Stimulated activated CD4-positive, alpha-beta T cell treated with anti-CD3 and anti-CD28 coated beads, Interleukin-15, amount 100 ng/mL, for 48 hours (primary cell): ENCODE measurements at regions not wholly inside any gene's neighbourhood (a gene's known extent, or its start where the extent isn't known, plus 50 kb on each side); places are given as distances from the start of the nearest gene placed in this dataset.

Experiments used
- DNase-seq, 2 donors: peaks; one replicate each; pipeline ENCODE4 v3.0.0-alpha.2; 2020; ENCODE audit warnings: low read depth in 2 of 2

DNA sequence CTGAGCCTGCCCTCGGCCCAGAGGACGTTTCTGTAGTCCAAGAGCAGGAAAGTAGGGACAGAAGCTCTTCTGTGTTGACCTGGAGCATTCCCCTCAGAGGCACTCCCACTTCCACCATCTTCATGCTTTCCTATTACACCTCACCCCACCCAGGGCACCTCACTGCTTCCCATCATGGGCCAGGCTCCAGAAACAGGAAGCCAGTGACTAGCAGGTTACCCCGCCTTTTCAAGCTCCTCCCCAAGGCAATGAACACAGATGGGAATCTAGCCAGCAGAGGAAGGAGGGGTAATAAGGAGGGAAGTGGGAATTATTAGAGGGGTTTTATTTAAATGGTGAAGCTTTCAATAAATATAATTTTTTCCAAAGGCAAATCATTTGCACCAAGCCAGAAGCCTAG lies 308.8 kb upstream of the MGAT5 start:
- DNase-seq = no peak

GRCh38 chr2:133947057-133947456 lies 306.8 kb upstream of the MGAT5 start:
- DNase-seq = no peak

- DNase-seq = no peak
Measured at GRCh38 chr2:133948610-133949290, 305.1 kb upstream of the MGAT5 start.

- no peak for DNase-seq
Measured at GRCh38 chr2:133949595-133949994, 304.3 kb upstream of the MGAT5 start.

DNA sequence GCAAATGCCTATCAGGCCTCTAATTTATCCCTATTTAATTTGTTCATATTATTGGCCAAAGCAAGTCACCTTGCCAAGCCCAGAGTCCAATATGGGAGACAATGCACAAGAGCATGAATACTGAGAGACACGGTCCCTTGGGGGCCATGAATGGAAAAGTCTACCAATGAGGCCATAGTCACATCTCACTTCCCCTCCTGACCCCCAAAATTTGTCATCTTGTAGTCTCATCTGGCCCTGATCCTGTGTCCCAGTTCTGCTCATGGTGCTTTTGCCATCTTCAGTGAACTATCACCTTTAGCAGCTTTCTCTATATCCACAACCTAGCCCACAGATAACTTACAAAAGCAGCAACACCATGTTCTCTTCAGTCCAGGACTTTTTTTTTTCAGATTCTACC lies 302.7 kb upstream of the MGAT5 start:
- no peak for DNase-seq

DNA sequence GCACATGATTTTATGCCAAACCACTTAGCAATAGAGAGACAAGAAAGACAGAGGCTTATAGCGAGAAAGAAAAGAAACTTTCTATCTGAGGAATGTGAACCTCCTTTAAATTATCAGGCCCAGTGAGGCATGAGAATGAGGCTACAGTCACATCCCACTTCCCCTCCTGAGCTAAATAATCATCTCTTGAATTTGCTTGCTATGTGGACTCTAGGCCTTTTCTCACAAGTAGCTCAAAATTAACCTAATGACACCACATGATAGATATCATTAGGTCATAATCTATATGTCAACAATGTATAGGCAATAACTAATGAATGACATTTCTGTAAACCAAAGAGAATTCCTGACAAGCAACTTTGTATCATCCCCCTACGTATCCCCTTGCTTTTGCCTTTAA lies 301.5 kb upstream of the MGAT5 start:
- DNase-seq = no peak

GRCh38 chr2:133952896-133953295 lies 301.0 kb upstream of the MGAT5 start:
- DNase-seq = no peak

DNA sequence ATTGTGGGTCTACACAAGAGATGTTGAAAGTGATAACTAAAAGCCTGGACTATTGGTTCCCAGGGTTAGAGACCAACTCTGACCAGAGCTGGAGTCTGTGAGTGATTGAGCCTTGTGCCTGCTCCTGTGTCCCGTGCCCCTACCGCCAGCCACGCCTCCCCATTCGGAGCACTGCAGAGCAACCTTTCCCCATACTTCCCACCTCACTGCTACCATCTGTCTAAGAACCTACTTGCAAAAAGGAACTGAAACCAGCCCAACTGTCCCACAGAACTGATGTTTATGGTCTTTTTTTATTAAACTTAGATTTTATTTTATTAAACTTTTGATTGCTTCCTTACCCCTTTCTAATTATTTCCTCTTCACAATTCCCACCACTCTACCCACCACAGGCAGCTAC lies 300.3 kb upstream of the MGAT5 start:
- no peak for DNase-seq

DNA sequence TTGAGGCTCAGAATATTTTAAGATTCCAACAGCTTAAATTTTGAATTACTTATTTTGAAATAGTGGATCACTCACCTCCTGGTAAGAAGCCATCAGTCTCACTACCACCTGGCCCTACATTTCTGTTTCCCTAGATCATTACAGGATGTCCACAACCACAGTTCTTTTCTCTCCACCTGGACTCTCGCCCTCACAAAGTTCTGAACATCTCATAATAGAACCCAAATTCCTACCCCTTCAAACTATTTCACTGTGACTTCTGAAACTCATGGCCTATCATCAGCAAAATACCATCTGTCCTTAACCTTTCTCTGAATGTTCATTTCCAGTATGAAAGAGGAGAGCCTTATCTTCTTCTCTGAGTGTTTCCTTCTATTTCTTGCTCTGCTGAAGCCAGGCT lies 299.2 kb upstream of the MGAT5 start:
- no peak for DNase-seq

DNA sequence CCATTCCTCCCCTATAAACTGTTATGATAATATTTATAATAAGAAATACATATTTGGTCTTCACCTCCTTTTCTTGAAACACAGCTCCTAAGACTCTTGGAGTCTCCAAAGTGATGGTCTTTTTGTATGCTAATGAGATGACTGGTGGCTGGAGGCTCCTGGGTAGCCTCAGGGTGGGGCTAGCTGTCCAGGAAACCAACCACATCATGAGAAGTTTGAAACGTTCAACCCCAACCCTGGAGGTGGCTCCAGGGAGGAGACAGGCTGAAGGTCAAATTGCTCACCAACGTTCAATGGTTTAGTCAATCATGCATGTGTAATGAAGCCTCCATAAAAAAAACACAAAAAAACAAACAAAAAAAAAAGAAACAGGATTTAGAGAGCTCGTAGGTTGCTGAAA lies 298.7 kb upstream of the MGAT5 start:
- DNase-seq = no peak

DNA sequence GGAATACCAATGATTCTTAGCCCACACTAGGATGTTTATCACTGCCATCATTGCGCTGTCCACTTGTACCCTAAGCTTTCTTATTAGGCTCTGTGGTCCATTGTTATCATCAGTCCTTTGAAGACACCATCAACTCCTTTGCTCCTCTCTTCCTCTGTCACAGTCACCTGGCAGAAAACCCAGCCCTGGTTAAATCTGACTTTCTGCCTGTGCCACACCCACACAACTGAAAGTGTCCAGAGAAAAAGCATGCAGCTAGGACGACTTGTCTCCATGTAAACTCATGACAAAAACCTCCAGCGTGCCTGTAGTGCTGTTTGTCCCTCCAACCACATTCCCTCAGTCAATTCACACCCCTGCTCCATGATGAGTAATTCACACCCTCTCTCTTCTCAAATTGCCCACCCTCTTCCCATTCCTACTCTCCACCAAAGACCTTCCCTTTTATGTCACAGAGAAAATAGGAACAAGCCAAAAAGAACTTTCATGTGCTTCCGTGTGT lies 297.4 kb upstream of the MGAT5 start:
- no peak for DNase-seq

GRCh38 chr2:133957724-133958480 lies 296.0 kb upstream of the MGAT5 start:
- no peak for DNase-seq

DNA sequence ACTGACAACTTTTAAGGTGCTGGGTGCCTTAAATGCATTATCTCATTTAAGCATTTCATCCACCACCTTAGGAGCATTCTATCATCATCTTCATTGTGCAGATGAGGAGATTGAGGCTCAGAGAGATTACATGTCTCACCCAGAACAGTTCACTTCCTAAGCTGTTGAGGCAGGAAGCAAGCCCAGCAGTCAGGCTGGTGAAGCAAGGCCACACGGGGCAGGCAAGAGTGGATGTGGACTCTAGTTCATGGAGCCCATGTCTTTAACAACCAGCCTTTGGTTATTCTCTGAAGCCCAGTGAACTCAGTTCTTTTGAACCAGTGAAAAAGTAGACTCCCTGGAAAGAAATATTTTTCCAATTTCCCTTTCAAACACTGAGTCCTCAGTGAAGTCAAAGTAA lies 294.8 kb upstream of the MGAT5 start:
- DNase-seq = no peak

DNA sequence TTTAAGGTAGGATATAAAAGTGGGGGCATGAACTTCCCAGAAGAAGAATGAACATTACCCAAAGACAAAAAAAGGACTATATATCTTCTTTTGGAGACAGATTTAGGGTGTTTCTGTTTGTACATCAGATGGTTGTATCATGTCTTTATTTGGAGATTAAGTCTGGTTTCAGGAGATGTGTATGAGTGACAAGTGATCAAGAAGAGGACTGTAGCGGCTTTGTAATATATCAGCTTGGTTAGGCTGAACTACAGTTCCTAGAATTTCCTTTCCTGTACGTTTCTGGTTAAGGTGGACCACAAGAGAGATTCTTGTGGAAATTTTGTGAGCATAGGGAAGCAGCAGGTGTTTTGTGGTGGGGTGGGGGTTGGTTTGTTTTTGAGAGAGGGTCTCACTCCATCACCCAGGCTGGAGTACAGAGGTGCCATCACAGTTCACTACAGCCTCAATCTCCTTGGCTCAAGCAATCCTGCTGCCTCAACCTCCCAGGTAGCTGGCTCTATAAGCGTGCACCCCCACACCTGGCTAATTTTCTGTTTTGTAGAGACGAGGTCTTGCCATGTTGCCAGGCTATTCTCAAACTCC lies 287.1 kb upstream of the MGAT5 start:
- DNase-seq = no peak

- DNase-seq = no peak
Measured at GRCh38 chr2:133967326-133967725, 286.5 kb upstream of the MGAT5 start.

DNA sequence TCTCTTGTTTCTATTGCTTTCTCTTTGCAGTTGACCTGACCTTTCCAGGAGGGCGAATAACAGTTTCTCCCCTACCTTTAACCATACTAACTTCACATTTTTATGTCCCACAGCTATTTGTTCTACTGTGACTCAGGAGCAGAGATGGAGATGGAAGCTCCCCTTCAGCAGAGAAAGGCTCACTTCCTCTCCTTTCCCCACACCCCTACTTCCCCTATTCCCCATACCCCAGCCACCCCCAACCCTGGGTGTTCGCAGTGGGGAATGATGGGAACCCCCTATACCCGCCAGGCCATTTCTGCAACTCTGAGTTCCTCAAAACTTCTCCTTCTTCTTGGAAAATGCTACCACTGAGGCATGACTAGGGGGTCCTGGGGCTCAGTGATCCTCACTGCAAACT lies 285.4 kb upstream of the MGAT5 start:
- no peak for DNase-seq

DNA sequence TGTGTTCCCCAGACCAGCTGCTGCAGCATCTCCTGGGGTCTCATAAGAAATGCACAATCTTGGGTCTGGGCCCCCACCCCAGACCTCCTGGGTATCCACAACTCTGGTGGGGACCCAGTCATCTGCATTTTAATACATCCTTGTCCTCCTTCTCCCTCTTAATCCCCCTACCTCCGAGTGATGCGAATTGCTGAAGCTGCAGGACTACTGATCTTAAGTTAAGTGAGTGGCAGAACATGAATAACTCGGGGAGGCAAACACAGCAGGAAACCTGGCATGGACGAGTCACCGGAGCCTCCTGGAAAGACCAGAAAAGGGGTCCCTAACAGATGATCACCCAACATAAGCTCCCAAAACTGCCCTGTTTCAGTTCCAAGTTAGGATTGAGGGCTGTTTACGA lies 283.2 kb upstream of the MGAT5 start:
- DNase-seq = no peak

DNA sequence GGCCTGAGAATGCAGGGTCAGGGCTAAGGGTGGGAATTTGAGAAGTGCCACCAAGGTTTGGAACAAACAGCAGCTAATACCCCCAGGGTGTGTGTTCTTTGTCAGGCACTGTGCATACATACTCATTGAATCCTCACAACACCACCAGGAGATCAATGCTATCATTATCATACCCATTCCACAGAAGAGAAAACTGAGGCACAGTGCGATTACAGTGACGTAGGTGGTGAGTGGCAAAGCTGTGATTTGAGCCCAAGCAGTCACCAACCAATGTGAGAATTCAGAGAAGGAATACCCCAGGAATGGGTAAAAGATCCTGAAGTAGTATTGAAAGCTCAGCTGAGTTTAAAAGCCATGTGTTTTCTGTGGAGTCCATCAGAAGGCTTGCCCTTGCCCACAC lies 281.6 kb upstream of the MGAT5 start:
- no peak for DNase-seq

DNA sequence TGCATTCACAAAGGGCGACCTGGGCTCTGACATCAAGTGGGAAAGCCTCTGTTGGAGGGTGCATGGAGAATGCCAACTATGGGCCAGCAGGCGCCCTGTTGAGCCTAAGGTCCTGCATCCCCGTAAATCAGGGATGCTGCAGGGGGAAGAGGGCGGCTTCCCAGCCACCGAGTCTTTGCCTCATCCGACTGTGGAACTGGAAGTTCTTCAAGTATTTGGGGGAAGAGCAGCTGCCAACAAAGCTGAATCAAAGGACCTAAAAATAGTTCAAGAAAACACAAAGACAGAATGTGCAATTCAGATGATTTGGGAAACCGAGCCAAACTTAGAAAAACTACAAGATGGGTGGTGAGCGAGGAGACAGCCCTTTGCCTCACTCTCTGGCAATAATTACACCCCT lies 281.1 kb upstream of the MGAT5 start:
- DNase-seq = no peak

GRCh38 chr2:133974353-133974752 lies 279.5 kb upstream of the MGAT5 start:
- no peak for DNase-seq

DNA sequence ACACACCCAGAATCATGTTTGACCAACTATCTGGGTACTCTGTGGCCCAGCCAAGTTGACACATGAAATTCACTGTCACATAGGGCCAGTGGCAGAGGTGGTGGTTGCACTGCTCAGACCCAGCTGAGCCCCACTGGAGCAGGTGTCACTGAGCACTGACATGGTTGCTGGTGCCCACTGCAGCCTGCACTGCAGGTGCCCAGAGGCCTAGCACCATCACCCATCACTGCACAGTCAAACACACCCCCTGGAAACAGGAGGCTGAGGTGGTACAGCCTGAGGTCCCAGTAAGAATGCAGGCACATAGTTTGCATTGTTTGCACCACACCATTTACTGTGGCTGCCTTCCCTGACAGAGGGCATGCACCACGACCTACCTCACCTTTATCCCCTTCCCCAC lies 278.7 kb upstream of the MGAT5 start:
- no peak for DNase-seq

GRCh38 chr2:133975676-133976428 lies 278.0 kb upstream of the MGAT5 start:
- DNase-seq = no peak
